ENCODE measurements at regions not wholly inside any gene's neighbourhood (a gene's known extent, or its start where the extent isn't known, plus 50 kb on each side); places are given as distances from the start of the nearest gene placed in this dataset.

DNA sequence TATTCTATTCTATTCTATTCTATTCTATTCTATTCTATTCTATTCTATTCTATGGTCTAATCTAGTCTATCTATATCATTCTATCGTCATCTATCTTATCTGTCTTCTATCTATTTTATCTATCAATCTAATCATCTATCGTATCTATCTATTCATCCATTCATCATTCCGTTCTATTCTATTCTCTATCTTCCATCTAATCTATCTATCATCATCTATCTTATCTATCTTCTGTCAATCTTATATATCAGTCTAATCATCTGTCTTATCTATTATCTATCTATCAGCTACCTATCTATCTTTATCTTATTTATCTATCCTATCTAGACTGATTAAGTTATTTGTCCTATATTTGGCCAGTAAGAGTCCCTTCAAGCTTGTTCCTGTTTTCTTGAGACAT lies 831.5 kb upstream of the TMEM132C start:
- Histone ChIP-seq H3K36me3 (no peaks in the 10 kb centered on the region), H3K27ac (no peak overlapping the region), H3K4me3 (no peak overlapping the region), H3K4me1 (no peaks in the 10 kb centered on the region), H3K9me3 (peaks cover 0 to 4% (median 0%) of the 10 kb centered on the region in 4 donors), H3K27me3 (no peaks in the 10 kb centered on the region)
- no peak for TF ChIP-seq POLR2A (IDR thresholded peaks at IDR 0.05)
- TF ChIP-seq, protein P1, sequence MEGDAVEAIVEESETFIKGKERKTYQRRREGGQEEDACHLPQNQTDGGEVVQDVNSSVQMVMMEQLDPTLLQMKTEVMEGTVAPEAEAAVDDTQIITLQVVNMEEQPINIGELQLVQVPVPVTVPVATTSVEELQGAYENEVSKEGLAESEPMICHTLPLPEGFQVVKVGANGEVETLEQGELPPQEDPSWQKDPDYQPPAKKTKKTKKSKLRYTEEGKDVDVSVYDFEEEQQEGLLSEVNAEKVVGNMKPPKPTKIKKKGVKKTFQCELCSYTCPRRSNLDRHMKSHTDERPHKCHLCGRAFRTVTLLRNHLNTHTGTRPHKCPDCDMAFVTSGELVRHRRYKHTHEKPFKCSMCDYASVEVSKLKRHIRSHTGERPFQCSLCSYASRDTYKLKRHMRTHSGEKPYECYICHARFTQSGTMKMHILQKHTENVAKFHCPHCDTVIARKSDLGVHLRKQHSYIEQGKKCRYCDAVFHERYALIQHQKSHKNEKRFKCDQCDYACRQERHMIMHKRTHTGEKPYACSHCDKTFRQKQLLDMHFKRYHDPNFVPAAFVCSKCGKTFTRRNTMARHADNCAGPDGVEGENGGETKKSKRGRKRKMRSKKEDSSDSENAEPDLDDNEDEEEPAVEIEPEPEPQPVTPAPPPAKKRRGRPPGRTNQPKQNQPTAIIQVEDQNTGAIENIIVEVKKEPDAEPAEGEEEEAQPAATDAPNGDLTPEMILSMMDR (IDR thresholded peaks at IDR 0.05), result no peak
- no peak for DNase-seq

DNA sequence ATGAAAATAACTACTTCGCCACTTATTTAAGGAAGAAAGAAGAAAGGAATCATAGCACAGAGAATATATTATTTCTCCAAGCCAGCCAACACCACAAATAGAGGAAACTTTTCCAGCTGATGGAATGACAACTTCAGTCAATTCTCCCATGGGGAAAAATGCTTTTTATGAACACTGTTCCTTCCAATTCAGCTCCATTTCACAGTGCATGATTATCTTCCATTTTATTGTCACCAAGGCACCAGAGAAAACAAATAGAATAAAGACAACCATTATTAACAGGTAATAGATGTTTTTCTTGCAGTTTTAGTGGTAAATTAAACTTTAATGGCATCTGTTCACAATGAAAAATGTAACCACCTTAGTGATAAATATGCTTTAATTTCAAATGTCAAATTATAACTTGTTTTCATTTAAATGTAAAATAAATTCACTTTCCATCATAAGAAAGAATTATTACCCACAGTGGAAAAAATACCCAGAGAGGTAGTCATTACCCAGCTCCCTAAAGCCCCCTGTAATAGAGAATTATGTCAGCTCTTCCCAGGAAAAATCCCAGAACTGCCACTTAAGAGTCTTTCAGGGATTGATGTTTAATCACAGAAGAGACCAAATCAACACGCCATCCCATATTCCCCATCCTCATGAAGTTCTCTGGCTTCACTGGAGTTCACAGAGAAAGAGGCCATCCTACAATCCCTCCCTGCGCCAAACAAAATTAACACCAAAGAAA lies 828.3 kb upstream of the TMEM132C start:
- H3K9me3 ChIP-seq, result peaks cover 0 to 4% (median 0%) of the 10 kb centered on the region in 4 donors
- TF ChIP-seq, protein P1 (IDR thresholded peaks at IDR 0.05), result no peak
- TF ChIP-seq POLR2A (IDR thresholded peaks at IDR 0.05), result no peak
- no peak overlapping the region for H3K27ac ChIP-seq
- H3K4me1 ChIP-seq, result no peaks in the 10 kb centered on the region
- no peaks in the 10 kb centered on the region for H3K36me3 ChIP-seq
- H3K27me3 ChIP-seq, result no peaks in the 10 kb centered on the region
- H3K4me3 ChIP-seq, result no peak overlapping the region
- DNase-seq, result no peak

DNA sequence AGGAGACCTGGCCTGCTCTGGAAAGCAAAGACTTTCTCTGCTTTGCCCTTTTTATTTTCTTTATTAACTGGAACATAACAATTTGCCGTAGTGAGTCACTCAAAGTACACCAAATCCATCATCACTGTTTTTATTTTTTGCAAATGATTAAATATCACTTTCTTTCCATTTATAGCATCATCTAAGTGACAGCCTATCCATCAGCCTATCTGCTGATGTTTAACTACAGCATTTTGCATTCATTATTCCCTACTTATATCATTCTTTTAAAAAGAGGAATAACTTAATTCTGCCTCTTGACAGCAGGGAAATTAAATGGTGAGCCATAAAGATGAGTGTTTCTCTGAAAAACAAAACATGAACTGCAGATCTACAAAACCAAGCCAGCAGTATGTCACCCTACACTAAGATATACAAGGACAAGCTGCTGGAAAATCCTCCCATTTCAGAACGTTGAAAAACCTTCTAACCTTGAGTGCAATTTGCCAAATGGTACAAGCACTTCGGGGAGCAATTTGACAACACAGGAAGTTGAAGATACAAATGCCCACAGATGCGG lies 821.3 kb upstream of the TMEM132C start:
- no peaks in the 10 kb centered on the region for H3K9me3 ChIP-seq
- H3K27ac ChIP-seq, result no peak overlapping the region

DNA sequence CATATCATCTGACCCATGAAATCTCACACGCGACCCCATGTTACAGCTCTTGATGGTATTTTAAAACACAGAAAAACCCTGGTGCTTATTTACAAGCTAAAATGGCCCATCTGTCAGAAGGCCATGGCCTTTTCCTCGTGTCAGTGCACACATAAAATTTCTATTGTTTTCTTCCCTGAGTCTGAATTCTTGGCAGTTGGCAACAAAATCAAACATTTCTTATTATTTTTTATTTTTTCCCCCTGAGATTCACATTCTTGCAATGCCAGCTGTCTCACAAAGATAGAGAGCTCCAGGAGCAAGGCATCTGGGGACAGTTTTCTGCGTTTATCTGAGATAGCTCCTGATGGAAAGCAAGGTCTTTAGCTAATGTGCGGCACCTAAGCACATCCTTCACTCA lies 818.1 kb upstream of the TMEM132C start:
- TF ChIP-seq, protein P1 (IDR thresholded peaks at IDR 0.05), result no peak
- no peak for TF ChIP-seq POLR2A (IDR thresholded peaks at IDR 0.05)
- Histone ChIP-seq H3K36me3 (no peaks in the 10 kb centered on the region), H3K4me3 (no peak overlapping the region), H3K27ac (no peak overlapping the region), H3K4me1 (no peaks in the 10 kb centered on the region), H3K9me3 (no peaks in the 10 kb centered on the region), H3K27me3 (no peaks in the 10 kb centered on the region)
- no peak for DNase-seq

More for the DNA sequence above, 821.3 kb upstream of the TMEM132C start:
- Histone ChIP-seq H3K27me3 (no peaks in the 10 kb centered on the region), H3K4me3 (no peak overlapping the region), H3K4me1 (no peaks in the 10 kb centered on the region), H3K36me3 (no peaks in the 10 kb centered on the region)
- TF ChIP-seq, protein P1 (IDR thresholded peaks at IDR 0.05), result no peak
- TF ChIP-seq POLR2A (IDR thresholded peaks at IDR 0.05), result no peak
- DNase-seq, result no peak

DNA sequence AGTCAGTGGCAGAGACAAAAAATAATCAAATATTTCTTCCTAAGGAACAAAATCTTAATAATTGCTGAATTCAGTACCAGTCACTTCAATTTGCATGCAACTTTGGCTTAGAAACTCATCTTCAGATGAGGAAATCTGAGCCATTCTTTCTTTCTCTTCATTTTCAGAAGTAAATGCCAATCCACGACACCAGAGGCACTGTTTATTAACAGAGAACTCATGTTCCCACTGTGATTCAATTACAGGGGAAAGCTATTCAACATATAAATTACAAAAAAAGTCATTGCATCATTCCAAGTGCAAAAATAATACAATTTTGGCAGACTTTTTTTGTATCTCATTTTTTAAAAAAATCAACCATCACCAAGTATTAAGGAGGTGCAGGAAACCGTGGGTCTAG lies 816.1 kb upstream of the TMEM132C start:
- Histone ChIP-seq H3K4me3 (no peak overlapping the region), H3K27me3 (peaks cover 0 to 7% of the 10 kb centered on the region in 2 donors), H3K4me1 (no peaks in the 10 kb centered on the region), H3K9me3 (no peaks in the 10 kb centered on the region), H3K27ac (no peak overlapping the region), H3K36me3 (no peaks in the 10 kb centered on the region)
- no peak for TF ChIP-seq POLR2A (IDR thresholded peaks at IDR 0.05)
- TF ChIP-seq, protein P1 (IDR thresholded peaks at IDR 0.05), result no peak
- no peak for DNase-seq
